Colonic mucosa (tissue), 4 donors: ENCODE measurements at regions not wholly inside any gene's neighbourhood (a gene's known extent, or its start where the extent isn't known, plus 50 kb on each side); places are given as distances from the start of the nearest gene placed in this dataset.
A peak's percentile ranks its signal among the peaks of the same experiment; 100 is the strongest.

Experiments
- DNase-seq: peaks from one replicate; pipeline ENCODE4 v3.0.0-alpha.2; 2020
- H3K27ac ChIP-seq: fragments of 200-600 bp; one replicate; pipeline ENCODE4 v1.8.0; 2021
- H3K27me3 ChIP-seq: fragments of 200-600 bp; one replicate; pipeline ENCODE4 v1.8.0; 2021
- H3K36me3 ChIP-seq: fragments of 200-600 bp; one replicate; pipeline ENCODE4 v1.8.0; 2021
- H3K4me1 ChIP-seq: fragments of 200-600 bp; one replicate; pipeline ENCODE4 v1.8.0; 2021; ENCODE audit warnings: mild to moderate bottlenecking
- H3K4me3 ChIP-seq: fragments of 200-600 bp; one replicate; pipeline ENCODE4 v1.8.0; 2021
- H3K9ac ChIP-seq, 2 donors: one replicate each; pipeline ENCODE4 v1.7.0; 2013; ENCODE audit warnings: control low read depth in 2 of 2, low read depth in 2 of 2, low read length in 2 of 2
- H3K9me3 ChIP-seq: fragments of 200-600 bp; one replicate; pipeline ENCODE4 v1.8.0; 2021
- intact Hi-C: fragments of 100-400 bp; cut with DNase I; formaldehyde crosslinking; loops from one replicate; pipeline ENCODE4 v1.14.1; 2022
- TF ChIP-seq, protein P1 (sequence below): fragments of 200-600 bp; IDR thresholded peaks from one replicate; pipeline ENCODE4 v1.8.0; 2022; ENCODE audit warnings: antibody characterized with exemption, mild to moderate bottlenecking
- donor health status: healthy.
- donor health status: DM: no; HTN: no; CAD: no.
- donor health status: DM: no; HTN: no; CAD: no.

DNA sequence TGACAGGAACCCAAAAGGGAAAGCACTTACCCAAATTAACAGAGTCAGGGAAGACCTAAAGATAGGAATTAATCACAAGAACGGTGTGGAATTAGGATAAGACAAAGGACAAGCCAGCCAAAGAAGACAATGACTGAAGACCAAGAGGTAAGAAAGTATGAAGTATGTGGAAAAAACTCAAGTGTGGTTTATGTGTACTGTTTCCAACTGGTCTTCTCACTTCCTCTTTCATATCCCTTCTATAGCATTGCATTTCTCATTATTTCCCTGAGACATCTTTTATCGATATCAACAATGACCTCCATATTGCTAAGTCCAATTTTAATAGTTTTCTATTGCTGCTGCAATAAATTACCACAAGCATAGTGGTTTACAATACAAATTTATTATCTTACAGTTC, 313.5 kb upstream of the SLC39A10 start:
- Histone ChIP-seq H3K36me3 (no peaks in the 10 kb centered on the region), H3K9ac (no peak overlapping the region), H3K27me3 (no peaks in the 10 kb centered on the region), H3K9me3 (no peaks in the 10 kb centered on the region), H3K4me1 (no peaks in the 10 kb centered on the region), H3K27ac (no peak overlapping the region), H3K4me3 (no peak overlapping the region)
- TF ChIP-seq, protein P1, sequence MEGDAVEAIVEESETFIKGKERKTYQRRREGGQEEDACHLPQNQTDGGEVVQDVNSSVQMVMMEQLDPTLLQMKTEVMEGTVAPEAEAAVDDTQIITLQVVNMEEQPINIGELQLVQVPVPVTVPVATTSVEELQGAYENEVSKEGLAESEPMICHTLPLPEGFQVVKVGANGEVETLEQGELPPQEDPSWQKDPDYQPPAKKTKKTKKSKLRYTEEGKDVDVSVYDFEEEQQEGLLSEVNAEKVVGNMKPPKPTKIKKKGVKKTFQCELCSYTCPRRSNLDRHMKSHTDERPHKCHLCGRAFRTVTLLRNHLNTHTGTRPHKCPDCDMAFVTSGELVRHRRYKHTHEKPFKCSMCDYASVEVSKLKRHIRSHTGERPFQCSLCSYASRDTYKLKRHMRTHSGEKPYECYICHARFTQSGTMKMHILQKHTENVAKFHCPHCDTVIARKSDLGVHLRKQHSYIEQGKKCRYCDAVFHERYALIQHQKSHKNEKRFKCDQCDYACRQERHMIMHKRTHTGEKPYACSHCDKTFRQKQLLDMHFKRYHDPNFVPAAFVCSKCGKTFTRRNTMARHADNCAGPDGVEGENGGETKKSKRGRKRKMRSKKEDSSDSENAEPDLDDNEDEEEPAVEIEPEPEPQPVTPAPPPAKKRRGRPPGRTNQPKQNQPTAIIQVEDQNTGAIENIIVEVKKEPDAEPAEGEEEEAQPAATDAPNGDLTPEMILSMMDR, result no peak
- DNase-seq, result no peak
- intact Hi-C loops, result no loop called here

GRCh38 chr2:195342061-195342460, 315.0 kb upstream of the SLC39A10 start:
- DNase-seq, result no peak
- Histone ChIP-seq H3K4me3 (no peak overlapping the region), H3K9ac (no peak overlapping the region), H3K36me3 (no peaks in the 10 kb centered on the region), H3K9me3 (no peaks in the 10 kb centered on the region), H3K4me1 (no peaks in the 10 kb centered on the region), H3K27me3 (no peaks in the 10 kb centered on the region), H3K27ac (no peak overlapping the region)
- intact Hi-C loops, result no loop called here
- TF ChIP-seq, protein P1, result no peak

DNA sequence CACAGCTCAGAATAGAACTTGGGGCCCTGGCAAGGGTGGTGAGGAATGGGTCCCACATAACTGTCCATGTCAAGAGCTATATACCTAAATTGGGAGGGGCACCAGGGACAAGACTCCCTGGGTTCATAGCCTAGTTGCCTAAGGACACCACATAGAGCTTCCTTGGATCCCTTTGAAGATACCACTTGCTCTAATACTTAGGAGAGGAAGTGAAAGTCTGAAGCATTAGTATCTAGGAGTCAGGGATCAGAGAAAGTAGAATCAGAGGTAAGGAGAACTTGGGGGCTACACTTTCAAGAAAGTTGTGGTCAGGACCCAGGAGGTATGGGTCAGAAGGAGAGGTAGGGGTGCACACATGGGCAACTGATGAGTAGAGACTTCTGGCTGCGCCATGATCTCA, 318.2 kb upstream of the SLC39A10 start:
- H3K9me3 ChIP-seq, result no peaks in the 10 kb centered on the region
- no peak overlapping the region for H3K4me3 ChIP-seq
- H3K36me3 ChIP-seq, result no peaks in the 10 kb centered on the region
- TF ChIP-seq, protein P1, result no peak
- no peaks in the 10 kb centered on the region for H3K27me3 ChIP-seq
- no peak overlapping the region for H3K27ac ChIP-seq
- no peaks in the 10 kb centered on the region for H3K4me1 ChIP-seq
- no peak for DNase-seq
- intact Hi-C loops, result no loop called here
- H3K9ac ChIP-seq, result no peak overlapping the region

GRCh38 chr2:195337597-195337996, 319.4 kb upstream of the SLC39A10 start:
- no peaks in the 10 kb centered on the region for H3K9me3 ChIP-seq
- no peak overlapping the region for H3K9ac ChIP-seq
- H3K27me3 ChIP-seq, result no peaks in the 10 kb centered on the region
- TF ChIP-seq, protein P1, result no peak
- no peak for DNase-seq
- intact Hi-C loops, result no loop called here
- no peaks in the 10 kb centered on the region for H3K4me1 ChIP-seq
- H3K4me3 ChIP-seq, result no peak overlapping the region
- H3K27ac ChIP-seq, result no peak overlapping the region
- no peaks in the 10 kb centered on the region for H3K36me3 ChIP-seq

DNA sequence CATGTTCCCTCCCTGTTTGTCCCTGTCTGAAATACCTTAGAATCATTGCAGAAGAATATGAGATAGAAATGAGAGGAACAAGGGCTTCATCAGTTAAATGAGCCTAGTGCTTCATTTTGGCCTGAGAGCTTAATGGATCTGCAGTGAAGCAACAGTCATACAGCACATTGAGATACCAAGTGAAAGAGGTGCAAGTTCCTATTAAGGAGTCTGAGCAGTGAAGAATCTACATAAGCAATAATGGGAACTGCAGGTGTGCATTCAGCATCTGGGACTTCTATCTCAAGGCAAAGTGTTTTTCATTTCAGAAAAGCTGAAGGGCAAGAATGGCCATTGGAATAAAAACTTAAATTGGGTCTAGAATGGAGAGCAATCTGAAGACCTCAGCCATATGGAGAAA, 323.2 kb upstream of the SLC39A10 start:
- Histone ChIP-seq H3K4me1 (no peaks in the 10 kb centered on the region), H3K4me3 (no peak overlapping the region), H3K9ac (no peak overlapping the region), H3K36me3 (no peaks in the 10 kb centered on the region), H3K27ac (no peak overlapping the region), H3K27me3 (no peaks in the 10 kb centered on the region), H3K9me3 (no peaks in the 10 kb centered on the region)
- DNase-seq, result no peak
- TF ChIP-seq, protein P1, result no peak
- intact Hi-C loops, result no loop called here

GRCh38 chr2:195331966-195332365, 325.1 kb upstream of the SLC39A10 start:
- no peaks in the 10 kb centered on the region for H3K4me1 ChIP-seq
- H3K4me3 ChIP-seq, result no peak overlapping the region
- no peak overlapping the region for H3K9ac ChIP-seq
- H3K9me3 ChIP-seq, result no peaks in the 10 kb centered on the region
- H3K27me3 ChIP-seq, result no peaks in the 10 kb centered on the region
- peak overlapping the region; percentile 50 for H3K27ac ChIP-seq
- TF ChIP-seq, protein P1, result no peak
- intact Hi-C loops, result no loop called here
- H3K36me3 ChIP-seq, result no peaks in the 10 kb centered on the region
- DNase-seq, result no peak
